ENCODE measurements at regions not wholly inside any gene's neighbourhood (a gene's known extent, or its start where the extent isn't known, plus 50 kb on each side); places are given as distances from the start of the nearest gene placed in this dataset.

DNA sequence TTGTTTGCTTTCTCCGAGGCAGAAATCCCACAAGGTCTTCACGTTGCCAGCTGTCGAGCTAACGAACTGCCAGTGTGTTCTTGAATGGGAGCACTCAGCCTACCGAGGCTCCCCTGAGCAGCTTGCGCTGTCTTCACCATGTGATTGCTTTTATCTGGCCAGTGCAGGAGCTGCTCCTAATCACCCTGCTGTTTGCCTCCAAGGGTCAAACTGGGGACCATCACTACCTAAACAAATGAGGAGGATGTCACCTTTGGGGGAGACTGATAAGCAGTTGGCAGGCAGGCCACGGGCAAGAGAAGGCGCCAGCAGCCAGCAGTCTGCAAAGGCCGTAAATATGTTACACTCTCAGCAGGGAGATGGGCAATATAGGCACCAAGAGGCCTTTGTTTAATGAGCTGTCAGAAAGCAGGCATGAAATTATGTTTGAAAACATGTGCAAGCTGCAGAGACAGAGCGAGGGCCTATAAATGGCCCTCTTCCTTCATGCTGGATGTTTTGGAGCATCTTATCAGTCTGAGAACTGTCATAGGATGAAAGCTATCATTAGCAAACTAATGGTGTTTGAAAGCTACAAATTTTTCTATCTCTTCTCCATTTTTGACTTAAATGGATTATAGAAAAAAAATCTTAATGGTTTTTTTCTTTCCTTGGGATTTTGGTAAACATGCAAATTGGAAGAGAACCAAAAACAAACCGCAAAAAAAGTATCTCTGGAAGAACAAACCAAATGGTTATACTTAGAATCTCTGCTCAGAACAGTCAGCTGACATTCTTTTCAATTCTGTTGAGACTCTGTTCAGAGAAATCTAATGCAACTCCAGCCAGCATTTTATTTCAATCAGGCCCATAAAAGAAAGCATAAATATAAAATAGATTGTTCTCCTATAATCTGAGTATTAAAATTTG lies 267.3 kb upstream of the NPVF start:
- DNase-seq (ENCODE audit: low read depth in 4 of 4, low spot score in 2 of 4), result no peak

DNA sequence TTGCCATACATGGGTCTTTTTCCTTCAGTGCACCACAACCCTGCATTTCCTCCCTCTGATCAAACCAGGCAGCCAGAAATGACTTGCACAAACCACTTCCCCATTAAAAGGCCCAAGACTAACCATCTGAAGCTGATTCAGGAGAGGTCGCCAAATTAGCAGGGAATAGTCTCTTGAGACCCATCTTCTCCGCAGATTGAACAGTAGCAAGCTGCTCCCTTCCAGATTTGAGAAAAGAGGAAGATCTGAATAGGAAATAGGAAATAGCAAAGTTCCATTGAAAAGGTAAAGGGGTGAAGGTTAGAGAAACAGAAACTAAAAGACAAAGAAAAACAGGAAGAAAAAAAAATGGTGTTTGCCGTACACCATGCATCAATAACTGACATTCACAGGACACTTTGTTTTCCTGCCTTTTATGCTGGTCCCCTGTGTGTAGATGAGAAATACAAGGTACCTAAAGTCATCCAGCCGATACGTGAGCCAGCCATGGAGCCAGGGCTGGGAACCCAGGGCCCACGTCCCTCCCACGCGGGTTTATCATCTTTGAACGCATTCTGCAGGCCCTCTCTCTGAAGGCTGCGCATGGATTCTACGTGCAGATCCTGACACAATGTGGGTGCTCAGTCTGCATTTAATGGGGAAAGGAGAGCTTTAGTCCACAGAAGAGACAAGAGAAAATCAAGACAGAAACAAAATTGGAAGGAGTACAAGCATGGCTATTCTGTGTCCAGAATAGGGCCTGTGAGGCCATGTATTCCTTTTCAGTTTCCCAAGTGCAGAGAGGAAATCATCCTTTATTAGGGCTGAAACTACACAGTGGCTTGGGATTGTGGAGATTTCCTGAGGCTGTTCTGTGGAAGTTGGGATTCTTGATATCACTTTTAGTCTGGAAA lies 268.4 kb upstream of the NPVF start:
- no peak for DNase-seq (ENCODE audit: low read depth in 4 of 4, low spot score in 2 of 4)

DNA sequence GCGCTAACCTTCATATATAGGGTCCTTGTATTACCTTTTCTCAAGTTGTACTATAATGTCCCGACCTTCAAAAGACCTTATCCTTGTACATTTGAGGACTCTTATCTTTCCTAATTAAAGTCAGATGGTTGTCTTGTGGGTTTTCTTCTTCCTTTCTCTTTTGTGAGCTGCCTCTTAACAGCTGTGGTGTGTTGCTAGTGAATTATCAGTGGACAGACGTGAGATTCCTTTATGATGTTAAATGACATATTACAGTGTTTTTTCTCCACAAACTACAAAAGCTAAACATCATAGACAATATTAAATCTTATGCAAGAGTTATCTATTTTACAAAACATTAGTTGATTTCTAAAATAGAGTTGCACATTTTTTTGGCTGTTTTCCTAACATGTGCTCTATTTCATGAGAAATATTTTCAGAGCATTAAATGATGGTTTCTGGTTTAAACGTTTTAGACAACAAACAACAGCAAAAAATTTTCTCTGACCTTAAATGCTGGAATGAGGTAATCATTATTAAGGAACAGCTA lies 272.2 kb upstream of the NPVF start:
- DNase-seq (ENCODE audit: low read depth in 4 of 4, low spot score in 2 of 4), result peak in 1 of 4 donors; percentile 33

DNA sequence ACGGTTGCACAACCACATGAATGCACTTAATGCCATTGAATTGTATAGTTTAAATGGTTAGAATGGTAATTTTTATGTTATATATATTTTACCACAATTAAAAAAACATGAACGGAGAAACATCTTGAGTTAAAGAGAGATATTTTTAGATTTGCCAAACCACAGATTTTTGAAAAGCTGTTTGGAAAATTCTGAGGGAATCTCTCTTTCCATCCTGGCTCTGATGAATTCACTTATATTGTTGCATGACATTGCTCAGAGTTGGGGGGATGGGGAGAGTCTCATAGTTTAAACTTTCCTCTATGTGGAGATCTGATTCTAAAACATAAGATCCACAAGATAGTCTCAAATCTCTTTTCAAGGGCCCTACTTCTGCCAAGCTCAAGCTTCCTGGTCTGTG lies 275.0 kb upstream of the NPVF start:
- DNase-seq (ENCODE audit: low read depth in 4 of 4, low spot score in 2 of 4), result no peak

DNA sequence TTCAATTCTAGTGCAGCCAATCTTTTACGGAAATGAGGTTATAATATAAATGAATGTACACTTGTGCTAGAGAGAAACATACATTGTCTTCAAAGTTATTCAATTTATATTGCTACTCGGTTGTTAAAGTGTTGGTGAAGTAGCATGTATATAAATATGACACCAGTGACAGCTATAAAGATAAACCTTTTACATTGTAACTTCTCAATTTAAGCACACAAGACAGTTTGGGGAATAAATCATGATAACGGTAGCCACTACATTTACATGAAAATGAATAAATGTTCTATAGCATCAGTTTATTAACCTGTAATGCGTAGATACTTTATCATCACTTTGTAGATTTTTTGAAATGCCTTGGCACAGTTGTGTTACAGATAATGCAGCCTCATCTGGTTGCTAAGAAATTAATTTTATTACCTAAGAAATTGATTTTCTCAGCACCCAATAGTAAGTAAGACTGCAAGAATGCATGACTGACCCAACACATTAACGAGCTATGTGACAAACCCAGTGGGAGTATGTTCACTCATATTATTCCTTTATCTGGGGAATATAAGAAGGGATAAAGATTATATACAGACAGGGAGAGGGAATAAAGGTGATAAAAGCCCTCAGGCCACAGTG lies 283.9 kb upstream of the NPVF start:
- no peak for DNase-seq (ENCODE audit: low read depth in 4 of 4, low spot score in 2 of 4)

DNA sequence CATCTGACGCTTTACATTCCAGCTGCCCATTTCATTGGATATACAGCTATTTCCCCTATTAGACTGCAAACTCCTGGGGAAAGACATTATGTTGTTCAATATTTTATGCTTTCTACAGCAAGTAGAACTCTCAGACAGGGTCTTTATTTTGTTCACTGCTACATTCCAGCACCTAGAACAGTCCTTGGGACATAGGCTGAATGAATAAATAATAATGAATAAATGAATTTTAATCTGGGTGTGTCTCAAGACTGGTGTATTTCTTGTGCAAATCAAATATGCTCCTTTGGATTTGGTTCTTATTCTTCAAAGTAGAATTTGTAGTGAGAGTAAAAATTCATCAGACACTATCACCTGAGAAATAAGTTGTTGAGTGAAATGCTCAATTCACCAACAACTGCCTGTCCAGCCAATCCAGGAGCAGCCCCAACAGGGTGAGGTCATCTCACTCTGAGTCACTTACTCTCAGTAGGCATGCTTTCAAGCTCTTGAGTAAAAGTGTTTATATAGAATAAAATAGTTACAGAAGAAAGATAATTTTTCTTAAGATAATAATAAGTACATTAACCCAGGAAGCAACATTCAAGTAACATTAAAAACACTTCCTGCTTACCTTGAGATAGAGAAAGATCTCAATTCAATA lies 287.5 kb upstream of the NPVF start:
- no peak for DNase-seq (ENCODE audit: low read depth in 4 of 4, low spot score in 2 of 4)

DNA sequence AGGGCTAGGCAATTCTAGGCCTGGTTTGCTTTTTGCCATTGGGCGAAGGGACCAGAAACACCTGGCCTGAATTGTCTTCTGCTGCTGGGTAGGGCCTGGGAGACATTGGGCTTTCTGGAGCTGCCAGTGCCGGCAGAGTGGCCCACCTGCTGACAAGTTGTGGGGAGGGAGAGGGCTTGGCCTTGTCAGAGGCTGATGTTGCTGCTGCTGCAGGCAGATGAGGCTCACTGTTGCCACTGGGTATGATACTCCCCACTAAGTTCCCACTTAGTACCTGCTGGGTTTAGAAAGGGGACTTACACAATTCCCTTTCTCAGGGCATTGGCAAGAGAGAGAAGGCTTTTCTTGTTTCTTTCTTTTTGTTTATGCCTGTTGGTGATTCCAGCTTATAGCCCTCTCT lies 289.6 kb upstream of the NPVF start:
- DNase-seq (ENCODE audit: low read depth in 4 of 4, low spot score in 2 of 4), result no peak

DNA sequence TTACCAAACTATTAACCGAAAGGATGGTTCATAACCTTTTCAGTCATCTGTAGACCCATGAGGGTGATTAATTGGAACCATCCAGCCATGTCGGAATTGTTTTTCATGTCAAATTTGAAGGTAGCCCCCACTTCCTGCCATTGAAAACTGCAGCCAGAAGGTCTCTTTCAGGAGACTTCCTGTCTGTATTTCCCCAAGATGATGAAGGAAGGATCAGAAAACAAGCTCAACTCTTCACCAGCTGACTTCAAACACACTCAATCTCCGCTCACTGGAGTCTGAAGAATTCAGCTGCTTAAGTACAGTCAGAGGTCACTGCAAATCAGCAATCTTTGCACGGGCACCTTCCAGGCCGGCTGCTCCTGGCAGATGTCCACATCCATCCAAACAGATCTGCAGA lies 291.7 kb upstream of the NPVF start:
- DNase-seq (ENCODE audit: low read depth in 4 of 4, low spot score in 2 of 4), result no peak

DNA sequence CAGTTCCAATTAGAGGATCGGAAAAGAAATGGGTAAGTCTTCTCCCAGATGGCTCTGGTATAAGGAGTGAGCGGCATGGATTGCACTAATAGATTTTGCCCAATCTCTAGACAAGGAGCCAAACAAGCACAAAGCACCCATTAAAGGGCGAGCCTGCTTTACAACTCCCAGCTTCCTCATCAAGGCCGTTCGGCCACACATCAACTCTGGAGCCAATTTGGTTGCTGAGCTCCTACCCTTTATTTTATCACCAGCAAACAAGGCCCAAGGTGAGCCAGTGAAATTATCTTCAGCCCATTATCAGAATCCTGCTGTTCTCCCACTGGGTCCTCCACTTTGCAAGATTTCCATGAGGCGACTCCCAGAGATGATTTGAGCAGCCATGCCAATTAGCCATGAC lies 292.2 kb upstream of the NPVF start:
- no peak for DNase-seq (ENCODE audit: low read depth in 4 of 4, low spot score in 2 of 4)

DNA sequence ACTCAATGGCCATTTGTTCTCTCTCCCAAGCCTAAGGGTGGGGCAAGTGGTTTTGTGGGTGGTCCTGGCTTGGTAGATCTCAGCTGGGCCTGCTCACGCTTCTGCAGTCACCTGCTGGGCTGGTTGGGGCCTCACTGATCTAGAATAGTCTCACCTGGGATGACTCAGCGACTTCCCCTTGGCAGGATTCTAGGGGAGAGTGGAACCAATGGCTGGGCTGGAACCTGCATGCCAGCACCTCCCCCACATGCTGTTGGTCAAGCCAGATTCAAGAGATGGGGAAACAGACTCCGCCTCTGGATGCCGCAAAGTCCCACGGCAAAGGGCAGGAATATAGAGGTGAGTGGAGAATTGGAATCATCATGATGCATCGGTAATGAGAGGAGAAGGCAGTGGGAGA lies 292.9 kb upstream of the NPVF start:
- DNase-seq (ENCODE audit: low read depth in 4 of 4, low spot score in 2 of 4), result no peak

DNA sequence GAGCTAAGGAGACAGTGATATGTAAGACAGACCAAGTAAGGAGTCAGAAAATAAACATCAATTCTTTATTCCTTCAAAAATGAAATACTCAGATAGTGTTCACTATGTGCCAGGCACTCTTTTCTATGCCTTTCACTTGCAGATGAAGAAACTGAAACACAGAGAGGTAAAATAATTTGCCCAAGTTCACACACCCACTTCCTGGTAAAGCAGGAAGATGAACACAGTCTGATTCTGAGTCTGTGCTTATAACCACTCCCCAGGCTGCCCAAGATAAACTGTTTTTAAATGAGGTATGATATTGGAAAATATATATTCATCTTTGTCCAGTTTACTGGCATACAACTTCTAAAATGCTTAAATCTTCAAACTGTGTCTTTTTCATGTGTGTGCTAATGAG lies 294.4 kb upstream of the NPVF start:
- DNase-seq (ENCODE audit: low read depth in 4 of 4, low spot score in 2 of 4), result no peak

DNA sequence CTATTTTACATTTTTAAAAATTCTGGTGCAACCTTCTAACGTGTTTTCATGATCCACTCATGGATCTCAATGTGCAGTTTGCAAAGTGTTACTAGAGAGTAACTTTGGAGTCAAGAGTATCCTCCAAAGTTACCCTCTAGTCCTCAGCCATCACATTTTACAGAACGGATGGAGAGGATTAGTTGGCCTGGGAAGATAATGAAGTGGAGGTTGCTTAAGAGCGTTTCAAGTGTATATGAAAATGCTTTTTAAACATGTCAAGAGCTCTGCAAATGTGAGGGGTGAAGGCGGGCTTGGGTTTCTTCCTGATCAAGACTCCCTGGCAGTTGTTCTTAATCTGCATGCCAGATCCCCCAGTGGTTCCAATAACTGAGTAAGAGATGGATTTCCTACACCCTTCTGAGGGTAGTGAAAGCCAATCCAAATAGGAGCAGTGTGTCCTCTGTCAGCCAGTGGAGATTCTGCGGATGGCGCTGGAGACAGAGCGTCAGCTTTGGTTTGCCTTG lies 299.4 kb upstream of the NPVF start:
- DNase-seq (ENCODE audit: low read depth in 4 of 4, low spot score in 2 of 4), result no peak

DNA sequence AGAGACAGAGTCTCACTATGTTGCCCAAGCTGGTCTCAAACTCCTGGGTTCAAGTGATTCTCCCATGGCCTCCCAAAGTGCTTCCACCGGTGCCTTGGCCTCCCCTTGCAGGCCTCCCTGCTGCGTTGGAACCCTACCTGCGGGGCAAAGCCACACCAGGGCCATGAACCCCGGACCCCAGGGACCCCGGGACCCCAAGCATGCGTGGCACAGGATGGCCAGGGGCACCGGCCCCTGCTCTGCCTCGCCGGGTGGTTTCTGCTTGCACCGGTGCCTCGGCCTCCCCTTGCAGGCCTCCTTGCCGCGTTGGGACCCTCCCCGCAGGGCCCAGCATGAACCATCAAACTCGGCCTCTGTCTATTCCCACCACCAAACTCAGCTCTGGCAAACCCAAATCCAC lies 301.0 kb upstream of the NPVF start:
- DNase-seq (ENCODE audit: low read depth in 4 of 4, low spot score in 2 of 4), result no peak

DNA sequence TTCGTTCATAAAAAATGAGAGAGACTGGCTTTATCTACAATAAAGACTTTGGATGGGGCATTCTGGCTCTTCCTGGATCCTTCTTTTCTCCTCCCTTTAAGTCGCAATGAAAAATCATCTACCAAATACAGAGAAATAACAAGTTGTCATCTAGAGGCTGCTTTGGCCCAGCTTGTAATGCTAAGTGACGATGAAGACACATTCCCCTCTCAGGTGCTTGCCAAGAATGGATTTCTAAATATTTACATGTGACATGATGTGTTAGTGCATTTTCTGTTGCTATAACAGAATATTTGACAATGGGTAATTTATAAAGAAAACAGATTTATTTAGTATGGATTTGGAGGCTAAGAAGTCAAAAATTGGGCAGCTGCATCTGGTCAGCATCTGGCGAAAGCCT lies 308.6 kb upstream of the NPVF start:
- no peak for DNase-seq (ENCODE audit: low read depth in 4 of 4, low spot score in 2 of 4)

DNA sequence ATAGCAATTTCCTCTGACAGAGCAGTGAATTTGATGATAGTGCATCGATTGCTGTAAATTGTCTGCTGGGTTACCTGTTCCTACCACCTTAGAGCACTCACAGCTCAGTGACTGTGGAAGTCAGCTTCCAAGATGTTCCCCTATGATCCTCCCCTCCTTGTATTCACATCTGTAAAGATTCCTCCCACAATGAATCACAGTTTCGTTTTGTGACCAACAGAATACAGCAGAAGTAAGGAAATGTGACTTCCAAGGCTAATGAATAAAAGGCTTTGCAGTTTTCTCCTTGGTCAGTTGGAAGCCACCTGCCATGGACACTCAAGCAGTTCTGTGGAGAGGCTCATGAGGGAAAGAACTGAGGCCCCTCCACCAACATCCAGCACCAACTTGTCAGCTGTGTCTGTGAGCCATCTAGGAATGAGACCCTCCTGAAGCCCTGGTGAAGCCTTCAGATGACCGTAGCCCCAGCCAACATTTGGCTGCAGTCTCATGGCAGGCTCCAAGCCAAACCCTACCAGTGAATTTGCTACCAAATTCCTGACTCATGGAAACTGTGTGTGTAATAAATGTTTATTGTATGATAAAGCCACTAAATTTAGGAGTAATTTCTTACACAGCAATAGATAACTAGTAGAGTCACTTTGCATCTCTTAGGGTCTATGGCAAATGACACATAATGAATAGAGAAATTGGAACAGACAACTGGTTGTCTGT lies 309.5 kb upstream of the NPVF start:
- no peak for DNase-seq (ENCODE audit: low read depth in 4 of 4, low spot score in 2 of 4)

DNA sequence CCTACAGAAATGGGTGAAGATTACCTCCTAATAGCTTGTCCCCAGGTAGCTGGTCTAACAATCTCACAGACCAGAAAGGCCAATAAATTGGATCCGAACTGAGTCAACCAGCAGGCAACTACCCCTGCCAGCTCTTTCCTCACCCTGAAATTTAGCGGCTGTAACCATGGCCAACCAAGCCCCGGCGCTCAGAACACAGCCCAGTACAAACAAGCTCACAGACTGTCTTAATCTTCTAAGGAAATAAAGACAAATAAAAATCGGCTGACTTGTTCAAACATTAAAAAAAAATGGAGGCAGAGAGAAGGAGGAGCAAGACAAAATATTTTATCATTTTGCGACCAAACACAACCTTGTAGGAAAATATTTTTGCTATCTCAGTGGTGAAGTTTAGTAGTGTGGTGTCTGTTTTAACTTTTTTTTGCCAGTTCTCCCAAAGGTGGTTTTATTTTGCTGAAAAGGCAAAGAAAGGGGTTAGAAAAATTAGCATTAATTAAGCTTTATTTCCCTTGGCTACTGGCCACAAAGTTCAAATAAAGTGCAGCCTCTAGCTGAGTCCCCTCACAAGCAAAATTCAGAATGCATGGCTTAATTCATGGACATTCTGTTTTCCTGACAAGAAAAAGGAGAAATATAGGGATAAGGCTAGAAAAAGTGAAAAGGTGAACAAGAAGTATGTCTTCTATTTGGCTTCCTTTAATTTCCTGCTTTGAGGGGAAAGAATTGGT lies 313.0 kb upstream of the NPVF start:
- DNase-seq (ENCODE audit: low read depth in 4 of 4, low spot score in 2 of 4), result peak in 2 of 4 donors; percentile 71 to 72

DNA sequence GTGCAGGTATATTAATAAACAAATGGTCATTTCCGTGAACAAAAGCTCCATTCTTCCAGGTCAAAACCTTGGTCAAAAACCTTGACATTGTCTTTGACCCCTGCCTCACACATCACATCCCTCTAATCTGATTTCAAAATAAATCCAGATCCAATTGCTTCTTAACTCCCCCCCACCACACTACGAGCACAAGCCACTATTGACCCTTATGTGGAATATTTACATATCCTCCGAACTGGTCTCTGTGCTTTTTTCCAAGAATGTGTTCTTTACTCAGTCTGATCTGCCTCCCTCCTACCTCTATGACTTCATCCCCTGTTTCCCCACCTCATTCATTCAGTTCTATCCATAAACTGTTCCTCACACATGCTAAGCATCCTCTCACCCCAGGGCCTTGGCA lies 313.6 kb upstream of the NPVF start:
- no peak for DNase-seq (ENCODE audit: low read depth in 4 of 4, low spot score in 2 of 4)

DNA sequence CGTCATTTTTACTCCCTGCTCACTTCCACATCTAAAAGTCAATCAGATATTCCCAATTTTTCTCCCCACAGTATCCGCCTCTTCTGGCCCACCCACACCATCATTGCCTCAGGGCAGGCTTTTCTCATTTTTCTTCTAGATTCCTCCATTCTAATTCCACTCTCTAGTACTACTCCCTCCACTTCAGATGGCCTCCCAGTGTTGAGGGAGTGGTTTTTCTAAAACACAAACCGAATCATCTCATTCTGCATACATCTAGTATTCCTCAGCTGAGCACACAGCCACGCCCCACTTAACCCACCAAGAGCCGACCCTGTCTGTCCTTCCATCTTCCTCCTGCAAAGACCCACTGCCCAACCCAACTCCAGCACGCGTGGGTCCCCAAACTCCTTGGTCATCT lies 314.9 kb upstream of the NPVF start:
- DNase-seq (ENCODE audit: low read depth in 4 of 4, low spot score in 2 of 4), result no peak

DNA sequence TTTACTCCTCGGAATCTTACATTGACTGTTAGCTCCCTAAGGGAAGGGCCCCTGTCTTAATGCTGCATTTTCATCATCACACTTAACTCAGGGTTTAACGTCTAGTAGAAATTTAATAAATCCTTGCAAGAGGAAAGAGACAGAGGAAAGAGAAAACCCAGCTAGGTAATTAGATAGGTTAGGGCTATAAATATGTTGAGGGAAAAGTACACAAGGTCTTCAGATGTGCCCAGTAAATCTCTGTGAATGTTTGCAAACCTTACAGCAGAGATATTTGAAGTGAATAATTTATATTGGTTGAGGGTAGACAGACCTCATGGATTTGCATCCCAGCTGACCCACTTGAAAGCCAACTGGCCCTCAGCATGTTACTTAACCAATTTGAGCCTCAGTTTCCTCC lies 315.5 kb upstream of the NPVF start:
- DNase-seq (ENCODE audit: low read depth in 4 of 4, low spot score in 2 of 4), result no peak

All from left renal cortex interstitium (tissue), 4 donors.